ENCODE measurements at regions not wholly inside any gene's neighbourhood (a gene's known extent, or its start where the extent isn't known, plus 50 kb on each side); places are given as distances from the start of the nearest gene placed in this dataset.

- WGBS, 2 donors, result 75 to 90% methylated on average over 4 of the region's 5 CpGs
Measured at GRCh38 chr5:154566146-154566680, 88.2 kb upstream of the HAND1 start.

GRCh38 chr5:154565123-154565522 lies 87.1 kb upstream of the HAND1 start:
- no peak for TF ChIP-seq POLR2A (IDR thresholded peaks at IDR 0.05)
- TF ChIP-seq CTCF (IDR thresholded peaks at IDR 0.05), result no peak
- Histone ChIP-seq H3K4me3 (no peak overlapping the region), H3K4me1 (peaks cover 0 to 13% (median 0%) of the 10 kb centered on the region in 3 donors), H3K9me3 (no peaks in the 10 kb centered on the region), H3K27me3 (peaks cover 0 to 51% (median 0%) of the 10 kb centered on the region in 4 donors), H3K36me3 (no peaks in the 10 kb centered on the region), H3K27ac (no peak overlapping the region)
- WGBS, 2 donors, result 58 to 85% methylated on average over 5 of the region's 5 CpGs
- intact Hi-C loops (cut with DNase I), result no loop called here
- DNase-seq, result no peak

More at GRCh38 chr5:154566146-154566680, 88.2 kb upstream of the HAND1 start:
- no peak for TF ChIP-seq POLR2A (IDR thresholded peaks at IDR 0.05)
- TF ChIP-seq CTCF (IDR thresholded peaks at IDR 0.05), result no peak
- no peak overlapping the region for H3K27ac ChIP-seq
- no peak overlapping the region for H3K4me3 ChIP-seq
- H3K27me3 ChIP-seq, result peaks cover 0 to 55% (median 0%) of the 10 kb centered on the region in 4 donors
- no peaks in the 10 kb centered on the region for H3K36me3 ChIP-seq
- intact Hi-C loops (cut with DNase I), result no loop called here
- DNase-seq, result no peak
- H3K9me3 ChIP-seq, result no peaks in the 10 kb centered on the region
- peaks cover 0 to 13% (median 0%) of the 10 kb centered on the region in 3 donors for H3K4me1 ChIP-seq

GRCh38 chr5:154562244-154562880 lies 84.3 kb upstream of the HAND1 start:
- Histone ChIP-seq H3K27me3 (peaks cover 0 to 35% (median 0%) of the 10 kb centered on the region in 4 donors), H3K27ac (no peak overlapping the region), H3K9me3 (no peaks in the 10 kb centered on the region), H3K4me1 (no peaks in the 10 kb centered on the region), H3K4me3 (no peak overlapping the region), H3K36me3 (no peaks in the 10 kb centered on the region)
- intact Hi-C loops (cut with DNase I), result no loop called here
- no peak for TF ChIP-seq POLR2A (IDR thresholded peaks at IDR 0.05)
- no peak for TF ChIP-seq CTCF (IDR thresholded peaks at IDR 0.05)
- no peak for DNase-seq
- WGBS, 2 donors, result 67 to 71% methylated on average over 4 of the region's 4 CpGs

- 78 to 79% methylated on average over 6 of the region's 6 CpGs for WGBS, 2 donors
- TF ChIP-seq POLR2A (IDR thresholded peaks at IDR 0.05), result no peak
- TF ChIP-seq CTCF (IDR thresholded peaks at IDR 0.05), result no peak
- H3K4me3 ChIP-seq, result no peak overlapping the region
- H3K9me3 ChIP-seq, result no peaks in the 10 kb centered on the region
- H3K4me1 ChIP-seq, result no peaks in the 10 kb centered on the region
- intact Hi-C loops (cut with DNase I), result no loop called here
- DNase-seq, result no peak
- H3K27ac ChIP-seq, result no peak overlapping the region
- H3K36me3 ChIP-seq, result no peaks in the 10 kb centered on the region
- peaks cover 0 to 10% (median 0%) of the 10 kb centered on the region in 4 donors for H3K27me3 ChIP-seq
Measured at GRCh38 chr5:154559398-154560276, 81.6 kb upstream of the HAND1 start.

GRCh38 chr5:154557548-154557947 lies 79.5 kb upstream of the HAND1 start:
- Histone ChIP-seq H3K27ac (no peak overlapping the region), H3K4me1 (no peaks in the 10 kb centered on the region), H3K36me3 (no peaks in the 10 kb centered on the region), H3K27me3 (no peaks in the 10 kb centered on the region), H3K4me3 (no peak overlapping the region), H3K9me3 (peaks cover 0 to 14% (median 7%) of the 10 kb centered on the region in 3 donors)
- intact Hi-C loops (cut with DNase I), result no loop called here
- WGBS, 2 donors, result 83 to 95% methylated on average over 1 of the region's 1 CpG
- no peak for TF ChIP-seq CTCF (IDR thresholded peaks at IDR 0.05)
- no peak for TF ChIP-seq POLR2A (IDR thresholded peaks at IDR 0.05)
- DNase-seq, result no peak

Data from esophagus squamous epithelium (tissue), 5 donors.